Endothelial cell of umbilical vein (primary cell): ENCODE measurements at regions not wholly inside any gene's neighbourhood (a gene's known extent, or its start where the extent isn't known, plus 50 kb on each side); places are given as distances from the start of the nearest gene placed in this dataset.

Experiments used
- BruUV-seq: library from RNA; stranded (reverse); fragments of 400-500 nt; replicated peaks from 2 replicates; lab custom pipeline; 2021; lab: Mats Ljungman, UMichigan
- CTCF ChIA-PET: fragments of 300-600, 350-600 bp; sonication (Branson Sonifier 250); formaldehyde crosslinking; loops from one replicate; lab custom pipeline; 2021; ENCODE audit warnings: antibody characterized with exemption, inconsistent platforms; lab: Charles Lee
- POLR2A ChIA-PET: fragments of 300-600, 350-600 bp; sonication (Branson Sonifier 250); formaldehyde crosslinking; loops from one replicate; lab custom pipeline; 2021; ENCODE audit warnings: antibody characterized with exemption, inconsistent platforms; lab: Charles Lee
- DNase-seq: peaks from one replicate; pipeline ENCODE4 v3.0.0-alpha.2; 2011; ENCODE audit warnings: low read depth, low spot score
- FAIRE-seq: peaks from 2 replicates; lab custom pipeline; 2011; peaks lifted over from hg19 to GRCh38; lab: Jason Lieb, UNC
- H2AFZ ChIP-seq: 2 replicates; pipeline ENCODE4 v1.6.0; 2012; ENCODE audit warnings: low read depth, low read length, control low read depth, inconsistent platforms
- H3K27ac ChIP-seq: 2 replicates; pipeline ENCODE4 v1.5.1; 2011; ENCODE audit warnings: low read depth, mild to moderate bottlenecking, control low read depth, low read length, moderate library complexity; ENCODE audit not compliant: insufficient read depth
- H3K27me3 ChIP-seq, 2 experiments: 2 replicates each; pipeline versions ENCODE4 v1.6.0 to v1.6.1; 2011; ENCODE audit warnings: low read length in 2 of 2, mixed read lengths in 1 of 2; ENCODE audit not compliant: control insufficient read depth in 2 of 2, insufficient read depth in 2 of 2
- H3K36me3 ChIP-seq, 2 experiments: 2 replicates in 1 of 2; 3 replicates in 1 of 2; pipeline ENCODE4 v1.5.1; 2011; ENCODE audit warnings: low read length in 2 of 2, mild to moderate bottlenecking in 1 of 2, moderate library complexity in 1 of 2; ENCODE audit not compliant: control insufficient read depth in 2 of 2, insufficient read depth in 2 of 2; ENCODE audit errors: extremely low read depth in 1 of 2
- H3K4me1 ChIP-seq: 3 replicates; pipeline ENCODE4 v1.5.1; 2011; ENCODE audit warnings: mild to moderate bottlenecking, low read length; ENCODE audit not compliant: control insufficient read depth, insufficient read depth; ENCODE audit errors: extremely low read depth
- H3K4me2 ChIP-seq: 2 replicates; pipeline ENCODE4 v1.6.1; 2011; ENCODE audit warnings: low read length, control low read depth, mixed read lengths; ENCODE audit not compliant: insufficient read depth
- H3K4me3 ChIP-seq, 3 experiments: fragments of 200-600 bp in 1 of 3; sonication (generic), shearing (Covaris generic) in 1 of 3; replicated peaks in 1 of 3; 2 replicates each; pipeline ENCODE4 v1.5.1; 2011 to 2016; ENCODE audit warnings: control low read depth in 3 of 3, low read length in 3 of 3, mild to moderate bottlenecking in 2 of 3, inconsistent platforms in 1 of 3, low read depth in 1 of 3, moderate library complexity in 1 of 3; ENCODE audit not compliant: insufficient read depth in 1 of 3
- H3K79me2 ChIP-seq: 2 replicates; pipeline ENCODE4 v1.6.0; 2012; ENCODE audit warnings: low read length, inconsistent platforms; ENCODE audit not compliant: control insufficient read depth, insufficient read depth
- H3K9ac ChIP-seq: replicated peaks from 2 replicates; pipeline ENCODE3; 2011; ENCODE audit warnings: low read length, control low read depth; ENCODE audit not compliant: insufficient read depth; ENCODE audit errors: extremely low read depth
- H3K9me1 ChIP-seq: replicated peaks from 3 replicates; pipeline ENCODE4 v1.6.0; 2011; ENCODE audit warnings: mild to moderate bottlenecking, low read length; ENCODE audit not compliant: control insufficient read depth, insufficient read depth; ENCODE audit errors: extremely low read depth
- H3K9me3 ChIP-seq: replicated peaks from 2 replicates; pipeline ENCODE4 v1.5.1; 2012; ENCODE audit warnings: low read length, inconsistent platforms; ENCODE audit not compliant: control insufficient read depth, insufficient read depth
- H4K20me1 ChIP-seq: replicated peaks from 2 replicates; pipeline ENCODE3; 2011; ENCODE audit warnings: mild to moderate bottlenecking, low read length; ENCODE audit not compliant: control insufficient read depth, insufficient read depth; ENCODE audit errors: extremely low read depth
- CTCF ChIP-seq, 2 donors: IDR thresholded peaks; 1 replicate in 1 of 2; 2 replicates in 1 of 2; pipeline ENCODE4 v1.5.1; 2011; ENCODE audit warnings: low read length in 2 of 2, mild to moderate bottlenecking in 2 of 2, moderate library complexity in 2 of 2, control low read depth in 1 of 2, inconsistent platforms in 1 of 2, low read depth in 1 of 2; ENCODE audit not compliant: insufficient read depth in 1 of 2; ENCODE audit errors: extremely low read depth in 1 of 2
- EZH2 ChIP-seq: IDR thresholded peaks from 2 replicates; pipeline ENCODE4 v1.6.1; 2012; ENCODE audit warnings: borderline replicate concordance, low read depth, mild to moderate bottlenecking, moderate library complexity, low read length, inconsistent platforms; ENCODE audit not compliant: severe bottlenecking
- FOS ChIP-seq: IDR thresholded peaks from 2 replicates; pipeline ENCODE4 v1.6.1; 2011; ENCODE audit warnings: mild to moderate bottlenecking, low read length, moderate library complexity, borderline replicate concordance; ENCODE audit not compliant: insufficient read depth
- GATA2 ChIP-seq: IDR thresholded peaks from 2 replicates; pipeline ENCODE4 v1.7.0; 2011; ENCODE audit warnings: low read depth, mild to moderate bottlenecking, moderate library complexity, mixed read lengths, low read length; ENCODE audit not compliant: insufficient read length, insufficient read depth
- JUN ChIP-seq: IDR thresholded peaks from 2 replicates; pipeline ENCODE4 v1.6.1; 2011; ENCODE audit warnings: borderline replicate concordance, low read depth; ENCODE audit not compliant: insufficient read length, insufficient read depth
- MYC ChIP-seq: IDR thresholded peaks from one replicate; pipeline ENCODE4 v1.6.1; 2011; ENCODE audit warnings: mild to moderate bottlenecking, low read depth, low read length
- POLR2A ChIP-seq: IDR thresholded peaks from 2 replicates; pipeline ENCODE4 v1.6.1; 2012; ENCODE audit warnings: low read depth, mild to moderate bottlenecking, control low read depth, low read length
- POLR2AphosphoS5 ChIP-seq: IDR thresholded peaks from 2 replicates; pipeline ENCODE4 v1.6.1; 2012; ENCODE audit warnings: low read depth, mild to moderate bottlenecking, control low read depth, low read length, moderate library complexity; ENCODE audit not compliant: insufficient read depth
- dilution Hi-C: fragments of 300-500 bp; cut with MboI; formaldehyde crosslinking; loops from one replicate; pipeline ENCODE4 v1.15.0; 2019; ENCODE audit warnings: low sequenced_read_pairs; ENCODE audit not compliant: extremely low pct_ligation_motif_present
- intact Hi-C: fragments of 100-400 bp; cut with micrococcal nuclease; formaldehyde crosslinking; loops from one replicate; pipeline ENCODE4 v1.10.0; 2022
- TF ChIP-seq, protein P1 (sequence below): IDR thresholded peaks from 2 replicates; pipeline ENCODE4 v1.6.1; 2011; ENCODE audit not compliant: insufficient read depth, insufficient read length

DNA sequence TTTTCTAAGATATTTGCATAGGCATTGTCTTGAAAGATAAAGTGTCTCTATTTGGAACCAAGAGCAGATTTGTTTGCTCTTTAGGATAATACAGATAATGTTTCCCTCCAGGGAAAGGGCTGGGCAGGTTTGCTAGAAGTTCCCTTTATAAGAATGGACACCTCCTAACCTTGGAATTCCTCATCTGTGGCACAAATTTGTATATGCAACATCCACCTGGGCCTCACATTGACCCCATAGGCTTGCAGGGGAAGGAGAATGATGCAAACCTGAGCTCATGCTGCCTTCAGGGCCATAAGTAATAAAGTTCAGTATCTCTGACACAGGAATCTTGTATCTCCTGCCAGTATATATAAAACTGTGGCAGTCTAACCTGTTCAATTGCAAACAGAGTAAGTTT lies 508.4 kb upstream of the MIR17HG start:
- H3K79me2 ChIP-seq, result no peaks in the 10 kb centered on the region
- POLR2A ChIA-PET, result no interaction called here

More for the DNA sequence above, 508.4 kb upstream of the MIR17HG start:
- no TSS peak for BruUV-seq
- no peaks in the 10 kb centered on the region for H3K27me3 ChIP-seq
- no peaks in the 10 kb centered on the region for H3K36me3 ChIP-seq
- no peak overlapping the region for H2AFZ ChIP-seq
- H3K4me2 ChIP-seq, result no peak overlapping the region
- H3K4me1 ChIP-seq, result no peaks in the 10 kb centered on the region
- intact Hi-C loops (no loop called here), dilution Hi-C loops (no loop called here)
- H3K9me1 ChIP-seq, result no peaks in the 10 kb centered on the region
- no peak for FAIRE-seq
- H3K9ac ChIP-seq, result no peak overlapping the region
- no peak overlapping the region for H3K27ac ChIP-seq
- H3K4me3 ChIP-seq, result no peak overlapping the region
- CTCF ChIA-PET, result no interaction called here
- DNase-seq, result no peak
- TF ChIP-seq MYC (no peak), CTCF (IDR thresholded peaks at IDR 0.05; ENCODE audit: extremely low read depth in 1 of 2, insufficient read depth in 1 of 2, low read depth in 1 of 2, low read length in 2 of 2) (no peak), POLR2AphosphoS5 (no peak), JUN (no peak), GATA2 (no peak), FOS (no peak), EZH2 (no peak), POLR2A (no peak)
- TF ChIP-seq, protein P1, sequence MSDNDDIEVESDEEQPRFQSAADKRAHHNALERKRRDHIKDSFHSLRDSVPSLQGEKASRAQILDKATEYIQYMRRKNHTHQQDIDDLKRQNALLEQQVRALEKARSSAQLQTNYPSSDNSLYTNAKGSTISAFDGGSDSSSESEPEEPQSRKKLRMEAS, result no peak
- no peaks in the 10 kb centered on the region for H4K20me1 ChIP-seq
- H3K9me3 ChIP-seq, result no peaks in the 10 kb centered on the region
